Glomerular visceral epithelial cell (primary cell): ENCODE measurements at regions not wholly inside any gene's neighbourhood (a gene's known extent, or its start where the extent isn't known, plus 50 kb on each side); places are given as distances from the start of the nearest gene placed in this dataset.

ENCODE experiments used
- DNase-seq: peaks from one replicate; pipeline ENCODE4 v3.0.0-alpha.2; 2016; ENCODE audit errors: extremely low spot score

DNA sequence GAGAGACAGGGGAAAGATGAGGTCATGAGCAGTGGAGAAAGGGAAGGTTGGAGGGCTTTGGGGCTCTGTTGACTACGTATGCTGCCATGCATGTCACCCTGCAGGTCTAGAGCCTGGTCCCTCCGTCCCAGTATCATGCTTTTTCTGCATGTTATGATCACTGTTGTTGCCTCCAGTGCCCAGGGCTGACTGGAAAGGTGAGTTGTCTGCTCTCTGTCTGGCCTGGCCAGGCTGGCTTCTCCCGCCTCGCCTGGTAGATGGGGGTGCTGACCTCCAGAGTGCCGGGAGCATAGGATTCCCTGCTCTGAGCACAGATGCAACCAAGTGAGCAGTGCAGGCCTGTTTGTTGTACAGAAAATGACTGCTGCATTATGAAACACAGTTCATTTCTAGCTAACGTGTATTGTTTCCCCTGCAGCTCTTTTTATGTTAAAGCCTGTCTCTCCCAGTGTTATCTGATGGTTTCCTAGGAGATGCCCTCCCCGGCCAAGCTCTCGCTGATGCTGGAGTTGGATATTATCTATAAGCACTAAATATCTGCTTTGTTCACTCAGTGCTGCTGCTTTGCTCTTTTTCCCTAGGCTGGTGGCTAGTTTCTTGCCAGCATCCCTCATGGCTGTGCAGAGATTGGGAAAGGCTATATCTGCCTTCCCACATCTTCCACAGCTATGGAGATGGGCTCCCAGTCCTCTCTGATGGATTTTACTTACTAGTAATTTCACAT, 158.2 kb downstream of the TDRD15 start:
- DNase-seq: no peak

DNA sequence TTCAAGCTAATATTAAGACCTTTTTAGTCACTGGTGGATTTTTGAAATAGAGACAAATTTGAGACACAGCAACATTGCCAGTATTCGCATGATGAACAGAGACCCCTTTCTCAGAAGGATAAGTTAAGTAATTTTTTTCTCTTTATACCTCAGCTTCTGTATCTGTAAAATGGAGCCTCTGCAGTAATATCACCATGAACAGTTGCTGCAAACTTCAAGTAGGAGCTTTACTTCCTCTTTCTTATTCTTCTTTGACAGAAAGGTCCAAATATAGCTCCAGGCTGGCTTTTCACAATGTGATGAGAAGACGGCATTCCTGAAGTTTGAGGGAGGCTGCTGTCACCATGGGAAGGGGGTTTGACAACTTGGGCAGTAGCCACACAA, 158.7 kb downstream of the TDRD15 start:
- no peak for DNase-seq

DNA sequence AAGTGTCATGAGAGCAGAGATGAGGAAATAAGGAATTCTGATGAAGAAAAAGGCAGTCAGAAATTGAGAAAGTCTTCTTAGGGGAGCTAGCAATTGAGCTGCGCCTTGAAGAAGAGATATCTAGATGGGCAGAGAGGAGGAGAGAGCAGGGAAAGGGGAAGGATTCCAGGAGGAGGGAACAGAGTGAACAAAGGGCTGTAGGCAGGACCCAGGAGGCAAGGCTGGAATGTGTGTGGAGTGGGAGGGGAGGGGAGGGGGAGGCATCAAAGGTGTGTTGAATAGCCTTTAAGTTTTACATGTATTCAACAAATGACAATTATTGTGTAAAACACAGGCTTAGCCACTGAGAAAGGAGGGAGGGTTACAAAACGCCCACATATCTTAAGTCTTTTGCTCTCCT, 164.5 kb downstream of the TDRD15 start:
- DNase-seq: no peak

DNA sequence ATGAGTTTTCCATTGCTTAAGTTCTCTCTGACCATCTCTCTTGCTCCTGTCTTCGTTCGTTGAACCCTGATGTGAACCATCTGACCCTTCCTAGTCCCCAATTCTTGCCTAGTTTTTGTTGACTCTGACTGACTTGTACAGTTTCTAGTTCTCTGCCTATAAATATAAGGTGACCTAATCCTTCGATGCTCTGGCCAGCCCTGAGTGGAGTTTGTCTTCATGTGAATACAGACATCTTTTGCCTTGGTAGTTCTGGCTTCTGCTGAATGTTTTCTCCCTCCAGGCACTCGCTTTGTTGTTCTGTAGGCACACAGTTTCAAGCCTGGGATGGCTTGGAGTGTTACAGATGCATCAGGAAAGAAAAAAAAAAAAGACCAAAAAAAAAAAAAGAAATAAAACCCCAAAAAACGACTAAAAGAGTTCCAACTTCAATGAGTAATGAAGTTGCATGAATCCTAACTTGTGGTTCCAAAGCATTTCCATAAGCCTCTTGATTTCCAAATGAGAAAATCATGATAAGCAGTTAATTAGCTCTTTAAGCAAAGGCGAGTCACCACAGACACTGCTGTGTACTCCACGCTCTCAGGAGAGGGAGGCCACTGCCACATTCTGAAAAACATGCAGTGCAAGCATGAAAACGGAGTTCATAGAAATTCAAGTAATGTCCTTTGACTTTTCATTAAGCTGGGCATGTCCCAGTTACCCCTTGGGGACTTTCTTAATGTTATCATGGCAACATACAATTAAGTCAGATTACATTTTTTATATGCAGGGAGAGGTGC, 165.2 kb downstream of the TDRD15 start:
- no peak for DNase-seq

DNA sequence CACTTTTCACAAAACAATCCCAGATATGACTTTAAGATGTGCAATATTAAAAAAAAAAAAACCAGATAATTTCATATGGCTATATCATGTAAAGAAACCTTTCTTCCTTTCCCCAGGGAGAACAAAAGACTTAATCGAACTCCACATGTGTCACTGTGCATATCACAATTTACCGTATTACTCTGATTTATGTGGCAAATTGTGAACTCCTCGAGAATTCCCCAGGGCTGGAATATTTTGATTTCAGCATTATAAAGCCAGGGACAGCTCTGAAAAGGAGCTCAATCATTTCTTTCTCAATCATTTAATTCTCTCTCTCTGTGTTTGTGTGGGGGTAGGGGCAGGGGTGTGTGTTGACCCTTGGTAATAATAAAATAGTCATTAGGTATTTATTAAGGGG, 165.8 kb downstream of the TDRD15 start:
- no peak for DNase-seq

DNA sequence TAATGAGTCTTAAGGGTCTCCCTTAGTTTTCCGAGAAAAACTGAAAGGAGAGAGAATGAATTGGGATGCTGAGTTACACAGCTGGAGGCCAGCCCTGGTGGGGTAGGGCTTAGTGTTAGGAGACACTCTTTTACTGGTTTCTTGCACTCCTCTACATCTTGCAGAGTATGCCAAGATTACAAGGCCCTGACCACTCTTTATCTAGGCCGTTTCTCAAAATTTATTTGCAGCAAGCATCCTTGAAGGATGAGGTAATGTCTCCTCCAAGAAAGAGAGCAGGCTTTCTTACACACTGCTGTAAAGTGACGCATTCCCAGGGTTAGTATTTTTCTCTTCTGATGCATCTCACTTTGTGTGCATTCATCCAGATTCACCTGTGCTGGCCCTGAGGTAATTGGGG, 166.2 kb downstream of the TDRD15 start:
- DNase-seq: no peak

DNA sequence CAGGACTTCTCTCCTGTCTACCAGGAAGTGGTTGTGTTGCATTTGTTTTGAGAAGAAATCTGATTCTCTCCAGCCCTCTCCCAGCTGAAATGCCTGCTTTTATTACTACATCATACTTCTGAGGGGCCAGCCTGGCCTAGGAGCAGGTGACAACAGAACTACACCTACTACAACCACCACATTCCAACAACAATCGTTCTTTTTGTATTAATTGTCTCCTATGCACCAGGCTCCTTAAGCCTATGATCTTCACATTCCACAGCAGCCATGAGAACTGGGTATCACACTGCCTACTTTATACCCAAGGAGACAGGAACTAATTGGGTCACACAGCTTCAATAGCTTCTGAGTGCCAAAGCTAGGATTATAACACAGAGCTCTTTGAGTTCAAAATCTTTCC, 167.7 kb downstream of the TDRD15 start:
- no peak for DNase-seq

DNA sequence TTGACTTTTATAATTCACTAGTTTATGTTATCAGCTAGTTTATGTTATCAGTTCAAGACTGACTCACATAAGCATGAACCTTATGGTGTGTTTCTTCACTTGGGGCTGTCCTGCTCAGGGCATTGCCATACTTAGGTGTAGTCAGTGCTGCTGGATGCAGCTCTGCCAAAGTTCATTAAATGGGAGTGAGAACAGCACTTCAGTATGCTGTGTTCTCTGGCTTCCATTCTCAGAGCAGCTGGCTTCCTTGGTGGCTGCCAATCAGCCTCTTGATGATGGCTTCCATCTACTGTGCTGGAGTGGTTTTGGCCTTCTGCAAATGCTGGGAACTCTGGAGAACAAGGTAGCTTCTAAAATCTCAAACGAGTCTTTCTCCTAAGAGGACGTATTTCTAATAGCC, 170.7 kb downstream of the TDRD15 start:
- no peak for DNase-seq

DNA sequence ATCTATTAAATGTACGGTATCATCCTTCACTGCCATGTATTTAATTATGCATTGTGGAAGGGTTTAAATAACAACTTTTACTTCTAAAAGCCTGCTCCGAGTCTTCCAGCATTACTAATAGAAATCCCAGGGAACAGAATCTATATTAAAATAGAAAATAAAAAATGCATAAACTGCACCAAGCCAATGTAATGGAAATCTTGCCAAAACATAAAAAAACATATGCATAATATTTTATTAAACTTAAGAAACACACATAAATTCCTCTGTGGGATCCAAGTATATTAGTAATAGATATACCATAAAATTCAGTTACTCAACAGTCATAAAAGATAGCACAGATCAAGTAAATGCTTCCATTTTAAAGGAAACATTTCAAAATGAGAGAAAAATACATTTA, 175.6 kb downstream of the TDRD15 start:
- no peak for DNase-seq

DNA sequence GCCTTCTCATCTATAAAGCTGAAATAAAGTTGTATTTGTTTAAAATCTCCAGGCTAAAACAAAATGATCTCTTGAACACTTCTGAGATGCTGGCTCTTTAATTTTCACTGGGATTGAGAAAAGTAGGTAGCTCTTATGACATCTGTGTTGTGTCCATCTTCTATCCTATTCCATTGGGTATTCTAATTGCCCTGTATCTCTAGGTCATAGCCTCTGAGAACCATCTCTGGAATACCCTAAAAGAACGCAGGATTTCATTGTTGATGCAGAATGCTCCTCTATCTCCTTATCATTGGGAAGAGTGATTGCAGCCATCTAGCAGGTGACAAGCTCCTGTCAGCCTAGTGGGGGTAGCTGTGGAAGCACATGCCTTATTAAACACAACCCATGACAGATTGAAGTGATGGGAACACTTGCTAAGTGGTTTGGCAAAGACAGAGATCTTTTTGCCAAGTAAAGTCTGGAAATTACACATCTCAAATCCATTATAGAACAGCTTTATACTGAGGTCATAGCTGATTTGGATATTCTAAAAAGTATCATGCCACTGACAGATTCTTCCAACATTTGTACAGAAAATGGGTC, 178.2 kb downstream of the TDRD15 start:
- no peak for DNase-seq

DNA sequence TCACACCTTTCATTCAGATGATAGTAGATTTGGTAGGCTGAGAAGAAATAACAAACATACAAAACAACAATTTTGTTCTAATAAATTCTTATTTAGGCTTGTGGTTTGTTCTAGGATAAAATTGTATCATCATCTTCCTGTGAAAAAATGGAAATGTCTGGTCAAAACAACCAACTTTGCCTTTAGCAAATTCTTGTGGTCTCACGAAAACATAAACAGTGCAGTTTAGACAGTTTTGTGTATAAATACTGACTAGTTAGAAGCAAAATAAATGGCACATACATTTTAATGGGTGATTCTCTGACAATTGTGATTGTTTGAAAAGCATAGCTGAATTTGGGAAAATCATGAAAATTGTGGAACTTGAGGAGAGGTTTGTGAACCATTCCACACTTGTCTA, 180.1 kb downstream of the TDRD15 start:
- no peak for DNase-seq

DNA sequence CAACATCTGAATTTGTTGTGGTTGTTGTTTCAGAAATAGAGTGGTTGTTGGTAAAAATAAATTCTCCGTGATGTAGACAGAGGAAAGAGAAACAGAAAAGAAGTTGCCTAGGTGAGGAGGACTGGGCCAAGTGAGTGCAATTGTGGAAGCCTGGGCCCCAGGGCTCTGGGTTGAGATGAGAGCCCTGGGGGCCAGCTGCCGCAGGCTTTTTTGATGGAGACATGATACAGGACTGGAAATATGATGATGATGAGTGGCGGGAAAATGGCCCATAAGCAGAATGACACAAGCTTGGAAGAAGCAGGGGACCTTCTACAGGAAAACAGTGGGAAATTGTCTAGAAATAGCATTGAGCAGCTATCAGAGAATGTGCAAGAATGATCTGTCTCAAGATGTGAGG, 181.8 kb downstream of the TDRD15 start:
- no peak for DNase-seq

DNA sequence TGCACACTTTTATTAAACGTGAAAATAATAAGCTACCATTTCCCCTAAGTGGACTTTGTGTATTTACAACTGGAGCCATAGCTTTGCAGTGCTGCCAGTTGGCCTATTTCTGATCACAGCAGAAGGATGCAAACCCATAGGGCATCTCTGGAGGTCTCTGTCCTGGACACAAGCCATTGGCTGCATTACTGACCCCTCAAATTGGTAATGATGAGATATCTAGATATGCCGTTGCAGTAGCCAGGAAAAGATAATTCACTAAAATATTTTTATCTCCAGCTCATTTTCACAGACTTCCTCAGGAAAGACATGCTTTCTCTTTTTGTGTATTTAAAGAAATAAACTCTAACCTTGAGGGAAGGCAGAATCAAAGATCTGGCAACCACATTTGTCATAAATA, 182.5 kb downstream of the TDRD15 start:
- no peak for DNase-seq

DNA sequence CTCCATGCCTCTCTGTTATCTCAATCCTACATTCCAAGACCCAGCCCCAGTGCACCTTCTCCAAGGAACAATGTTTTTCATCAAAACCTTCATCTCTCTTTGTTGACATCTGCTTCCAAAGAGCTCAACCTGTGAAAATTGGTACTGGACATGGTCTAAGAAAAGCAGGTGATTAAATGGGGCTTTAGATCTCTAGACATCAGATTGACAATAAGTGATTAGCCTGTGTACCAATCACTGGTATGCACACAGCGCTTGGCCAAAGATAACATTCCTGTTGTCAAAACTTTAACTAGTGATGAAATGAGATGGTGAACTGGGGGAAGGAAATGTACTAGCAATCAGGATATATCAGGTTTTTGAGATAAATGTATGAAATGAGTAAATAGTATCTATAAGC, 183.3 kb downstream of the TDRD15 start:
- DNase-seq: no peak

DNA sequence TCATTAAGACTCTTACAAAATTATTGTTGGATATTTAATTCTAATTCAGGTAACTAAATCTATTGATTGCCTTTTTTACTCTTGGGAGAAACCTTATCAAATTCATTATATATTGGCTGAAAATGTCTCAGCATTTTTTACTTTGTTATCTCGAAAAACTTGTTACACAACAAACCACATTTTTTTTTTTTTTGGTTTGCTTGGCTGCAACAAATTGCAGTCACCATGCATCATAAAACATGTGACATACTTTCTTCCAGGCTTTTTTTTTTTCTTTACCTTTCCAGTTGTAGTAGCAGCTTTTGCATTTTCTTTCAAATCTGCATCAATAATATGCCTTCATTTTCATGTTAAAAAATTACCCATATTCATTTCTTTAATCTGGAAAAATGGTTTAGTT, 186.7 kb downstream of the TDRD15 start:
- no peak for DNase-seq

DNA sequence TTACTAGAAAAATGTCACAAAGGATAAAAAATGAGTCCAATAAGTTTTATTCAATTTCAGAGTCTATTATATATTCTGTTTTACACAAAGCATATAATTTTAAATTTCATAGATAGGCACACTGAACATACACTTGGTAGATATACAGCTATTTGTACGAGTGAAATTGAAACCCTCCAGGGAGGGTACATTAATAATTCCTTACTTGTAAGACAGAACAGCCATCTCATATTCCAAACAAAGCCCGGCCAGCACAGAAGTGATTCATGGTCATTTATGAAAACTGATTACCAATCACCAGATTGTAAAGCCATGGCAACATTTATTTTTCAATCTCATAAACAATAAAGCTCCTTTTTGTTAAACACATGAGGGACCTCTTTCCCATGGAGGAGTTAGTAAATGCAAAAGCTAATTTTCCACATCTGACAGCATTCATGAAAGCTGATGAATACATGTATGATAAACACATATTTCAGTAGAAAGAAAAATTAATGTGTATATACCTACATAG, 190.6 kb downstream of the TDRD15 start:
- DNase-seq: no peak

DNA sequence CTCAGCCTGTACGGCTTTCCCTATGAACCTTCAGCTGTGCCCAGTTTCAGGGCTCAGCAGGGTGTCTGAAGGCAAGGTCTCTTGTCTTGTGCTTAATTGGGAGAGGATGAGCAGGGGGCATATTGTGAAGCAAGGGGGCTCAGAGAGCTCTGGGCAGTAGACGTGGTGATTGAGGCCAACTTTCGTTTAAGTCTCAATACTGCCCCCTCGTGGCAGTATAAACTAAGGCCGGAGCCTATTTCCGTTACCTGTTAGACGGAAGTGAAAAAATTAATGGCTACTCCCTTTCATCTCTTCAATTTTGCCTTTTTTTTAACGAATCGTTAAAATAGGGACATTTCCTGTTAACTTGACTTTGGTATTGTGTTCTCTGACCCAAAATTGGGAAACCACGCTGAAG, 193.4 kb downstream of the TDRD15 start:
- DNase-seq: no peak

DNA sequence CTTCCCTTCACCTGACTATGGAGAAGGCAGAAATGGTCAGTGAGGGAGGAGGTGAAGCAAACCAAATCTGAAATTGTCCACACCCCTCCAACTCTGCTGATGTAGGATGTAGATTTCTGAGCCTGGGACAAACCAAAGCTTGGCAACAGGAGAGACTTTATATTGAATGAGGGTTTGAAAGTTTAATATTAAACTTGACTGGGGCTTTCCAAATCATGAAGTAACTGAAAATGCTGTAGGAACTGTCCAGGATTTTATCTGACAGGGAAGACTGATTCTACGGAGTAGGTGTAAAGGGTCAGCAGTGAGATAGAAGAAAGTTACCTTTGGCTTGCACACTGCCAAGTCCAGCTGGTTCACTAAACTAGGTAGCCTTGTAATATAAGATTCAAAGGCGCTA, 194.5 kb downstream of the TDRD15 start:
- DNase-seq: no peak

DNA sequence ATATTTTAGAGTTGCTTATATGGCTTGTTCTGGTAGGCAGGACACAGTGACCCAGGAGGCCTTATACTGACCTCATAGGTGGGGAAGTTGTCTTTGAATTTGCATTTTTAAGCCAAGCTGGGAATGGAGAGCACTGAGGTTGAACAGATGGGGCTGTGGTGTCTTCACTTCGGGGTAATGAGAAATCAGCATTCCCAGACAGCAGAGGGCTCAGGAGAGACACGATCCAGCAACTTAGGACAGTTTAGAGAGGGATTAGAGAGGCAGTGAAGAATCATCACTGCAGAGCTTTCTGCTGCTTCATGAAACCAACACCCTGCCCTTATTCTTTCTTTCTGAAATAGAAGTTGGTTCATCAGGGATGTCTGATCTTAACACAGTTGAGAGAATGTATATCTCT, 202.4 kb downstream of the TDRD15 start:
- DNase-seq: no peak

DNA sequence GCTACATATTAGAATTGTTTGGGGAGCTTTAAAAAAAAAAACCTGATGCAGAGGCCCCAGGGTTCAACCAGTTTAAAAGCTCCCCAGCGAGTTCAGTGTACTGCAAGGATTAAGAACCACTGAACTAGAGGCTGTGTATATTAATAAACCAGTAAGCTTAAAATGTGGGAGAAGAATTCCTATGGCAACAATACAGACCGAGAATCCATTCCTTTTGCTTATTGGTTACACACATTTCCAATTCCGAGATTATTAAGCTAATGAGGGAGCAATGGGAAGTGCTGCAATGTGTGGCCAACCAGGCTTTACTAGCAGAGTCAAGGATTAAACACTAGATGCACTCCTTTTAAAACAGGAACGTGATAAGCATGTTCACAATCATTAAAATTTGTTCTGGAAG, 204.4 kb downstream of the TDRD15 start:
- no peak for DNase-seq

DNA sequence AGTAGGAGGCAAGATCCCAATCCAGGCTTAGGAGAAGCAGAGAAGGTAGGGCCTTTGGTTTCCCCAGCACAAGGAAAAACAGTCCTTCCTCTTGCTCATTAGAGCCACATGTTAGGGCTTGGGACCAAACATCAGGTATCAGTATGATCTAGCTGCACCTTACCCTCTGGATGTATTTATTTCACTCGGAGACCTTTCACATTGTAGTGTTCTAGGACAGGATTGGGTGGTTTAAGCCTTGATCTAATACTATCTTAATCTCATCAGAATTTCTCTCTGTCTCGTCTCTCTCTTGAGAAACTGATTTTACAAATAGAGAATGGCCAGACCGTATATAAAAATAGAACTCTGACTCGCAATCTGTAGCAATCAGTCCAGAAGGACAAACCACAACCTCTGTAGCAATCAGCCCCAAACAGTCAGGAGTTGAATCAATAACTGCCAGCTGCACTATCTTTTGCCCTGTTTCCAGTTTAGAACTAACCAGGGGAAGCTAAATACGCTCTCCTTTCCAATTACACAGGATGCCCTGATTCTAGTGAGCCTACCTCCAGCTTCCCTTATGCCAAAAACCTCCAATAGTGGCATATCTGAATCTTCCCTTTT, 207.1 kb downstream of the TDRD15 start:
- no peak for DNase-seq

DNA sequence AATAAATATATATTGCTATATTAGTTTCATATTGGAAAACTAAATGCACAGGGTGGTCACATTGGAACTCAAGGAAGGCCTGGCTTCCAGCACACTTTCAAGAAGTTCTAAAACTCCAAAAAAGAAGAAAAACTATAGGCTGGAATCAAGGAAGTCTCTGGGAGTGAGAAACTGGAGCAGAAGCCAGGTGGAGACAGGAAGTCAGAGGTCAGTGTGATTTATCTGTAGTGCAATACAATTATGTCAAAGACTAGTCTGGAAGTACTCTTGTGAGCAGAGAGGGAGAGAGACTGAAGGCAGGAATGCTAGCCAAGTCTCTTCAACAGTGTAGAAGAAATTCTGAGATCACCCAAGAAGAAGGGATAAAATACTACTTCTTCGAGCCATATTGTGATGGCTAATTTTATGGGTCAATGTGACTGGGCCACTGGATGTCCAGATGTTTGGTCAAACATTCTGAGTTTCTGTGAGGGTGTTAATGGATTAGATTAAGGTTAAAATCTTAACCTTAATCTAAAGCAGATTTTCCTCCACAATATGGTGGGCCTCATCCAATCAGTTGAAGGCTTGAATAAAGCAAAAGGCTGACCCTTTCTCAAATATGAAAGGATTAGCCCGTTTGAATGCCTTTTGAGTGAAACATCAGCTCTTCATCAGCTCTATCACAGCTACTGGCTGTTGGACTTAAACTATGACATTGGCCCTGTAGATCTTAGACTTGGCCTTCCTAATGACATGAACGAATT, 208.0 kb downstream of the TDRD15 start:
- DNase-seq: no peak
